Gastroesophageal sphincter (tissue), 4 donors: ENCODE measurements at regions not wholly inside any gene's neighbourhood (a gene's known extent, or its start where the extent isn't known, plus 50 kb on each side); places are given as distances from the start of the nearest gene placed in this dataset.

ENCODE experiments used
- ATAC-seq: fragments of 150-250 bp; one replicate; pipeline ENCODE4 v1.9.1; 2016; ENCODE audit warnings: mild to moderate bottlenecking, moderate library complexity
- H3K27ac ChIP-seq, 4 donors: fragments of 200-600 bp; sonication (generic) in 3 of 4; 1 replicate in 3 of 4; 2 replicates in 1 of 4; pipeline ENCODE4 v1.5.1; 2016 to 2019
- H3K27me3 ChIP-seq: fragments of 200-600 bp; sonication (generic); one replicate; pipeline ENCODE4 v1.5.1; 2019
- H3K36me3 ChIP-seq, 2 donors: fragments of 200-600 bp; sonication (generic); one replicate each; pipeline ENCODE4 v1.5.1; 2019; ENCODE audit warnings: control low read depth in 1 of 2
- H3K4me1 ChIP-seq, 3 donors: fragments of 200-600 bp; sonication (generic); 1 replicate in 2 of 3; 2 replicates in 1 of 3; pipeline ENCODE4 v1.5.1; 2016 to 2019; ENCODE audit warnings: control low read depth in 2 of 3
- H3K4me3 ChIP-seq, 2 donors: fragments of 200-600 bp; sonication (generic); one replicate each; pipeline ENCODE4 v1.5.1; 2019; ENCODE audit warnings: mild to moderate bottlenecking in 1 of 2, moderate library complexity in 1 of 2
- H3K9me3 ChIP-seq, 3 donors: fragments of 200-600 bp; sonication (generic); one replicate each; pipeline ENCODE4 v1.5.1; 2017 to 2019; ENCODE audit warnings: control low read depth in 2 of 3
- EP300 ChIP-seq: sonication (generic); formaldehyde crosslinking; IDR thresholded peaks from one replicate; pipeline ENCODE4 v1.6.1; 2017; ENCODE audit warnings: antibody characterized with exemption, mild to moderate bottlenecking
- POLR2A ChIP-seq, 2 donors: fragments of 450-650 bp; IDR thresholded peaks; one replicate each; pipeline ENCODE4 v1.6.1; 2017; ENCODE audit warnings: antibody characterized with exemption in 2 of 2, mild to moderate bottlenecking in 2 of 2, moderate library complexity in 1 of 2
- POLR2AphosphoS5 ChIP-seq: sonication (generic); formaldehyde crosslinking; IDR thresholded peaks from one replicate; pipeline ENCODE4 v1.6.1; 2017; ENCODE audit warnings: antibody characterized with exemption
- WGBS, 2 donors: methylation state at CpG; one replicate each; pipeline ENCODE4 v1.1.5; 2018; ENCODE audit warnings: low coverage in 1 of 2; 5-methylcytosine and 5-hydroxymethylcytosine counted together
- TF ChIP-seq, protein P1 (sequence below), 4 experiments: fragments of 200-600 bp in 2 of 4; fragments of 450-650 bp in 2 of 4; sonication (generic) in 1 of 4; IDR thresholded peaks; one replicate each; pipeline ENCODE4 v1.5.1; 2017 to 2019; ENCODE audit warnings: antibody characterized with exemption in 4 of 4, mild to moderate bottlenecking in 2 of 4, moderate library complexity in 2 of 4

DNA sequence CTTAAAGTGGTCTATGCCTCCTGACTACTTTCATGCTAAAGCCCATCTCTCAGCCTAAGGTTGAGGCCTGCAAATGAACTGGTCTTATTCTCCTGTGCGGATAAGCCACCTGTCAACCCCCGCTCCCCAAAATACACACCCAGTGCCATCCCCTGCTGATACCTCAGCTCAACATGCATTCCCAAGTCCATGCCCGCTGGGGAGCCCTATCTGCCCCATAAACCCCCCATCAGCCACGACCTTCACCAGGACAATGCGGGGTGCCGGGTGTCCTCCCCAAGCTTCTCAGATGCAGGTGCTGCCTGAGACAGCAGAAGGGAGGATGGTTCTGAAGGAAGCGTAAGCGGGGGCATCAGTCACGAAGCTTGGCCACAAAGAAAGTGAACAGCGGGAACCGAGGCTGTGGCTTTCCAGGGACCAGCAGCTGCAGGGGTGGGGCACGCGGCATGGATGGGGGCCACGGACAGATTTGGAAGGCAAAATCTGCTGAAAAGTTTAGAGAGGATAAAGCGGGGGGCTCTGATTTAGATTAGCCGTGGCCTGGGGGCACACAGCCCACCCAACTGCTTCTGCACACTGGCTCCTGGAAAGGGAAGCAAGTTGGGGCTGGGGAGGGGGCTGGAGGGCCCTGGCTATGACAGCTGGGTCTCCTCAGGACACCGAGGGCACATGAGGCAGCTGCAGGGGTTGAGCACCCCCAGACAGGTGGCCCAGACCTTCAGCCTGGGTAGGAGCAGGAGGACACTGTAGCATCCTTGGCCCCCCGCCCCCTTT, 1391.9 kb downstream of the TBC1D22A start:
- H3K4me3 ChIP-seq, result no peak overlapping the region
- H3K27me3 ChIP-seq, result peaks cover 34% of the 10 kb centered on the region
- H3K9me3 ChIP-seq, result peaks cover 0 to 16% (median 0%) of the 10 kb centered on the region in 3 donors
- no peaks in the 10 kb centered on the region for H3K36me3 ChIP-seq
- H3K27ac ChIP-seq, result no peak overlapping the region
- no peak for TF ChIP-seq EP300
- no peak for TF ChIP-seq POLR2A (IDR thresholded peaks at IDR 0.05)
- TF ChIP-seq, protein P1, sequence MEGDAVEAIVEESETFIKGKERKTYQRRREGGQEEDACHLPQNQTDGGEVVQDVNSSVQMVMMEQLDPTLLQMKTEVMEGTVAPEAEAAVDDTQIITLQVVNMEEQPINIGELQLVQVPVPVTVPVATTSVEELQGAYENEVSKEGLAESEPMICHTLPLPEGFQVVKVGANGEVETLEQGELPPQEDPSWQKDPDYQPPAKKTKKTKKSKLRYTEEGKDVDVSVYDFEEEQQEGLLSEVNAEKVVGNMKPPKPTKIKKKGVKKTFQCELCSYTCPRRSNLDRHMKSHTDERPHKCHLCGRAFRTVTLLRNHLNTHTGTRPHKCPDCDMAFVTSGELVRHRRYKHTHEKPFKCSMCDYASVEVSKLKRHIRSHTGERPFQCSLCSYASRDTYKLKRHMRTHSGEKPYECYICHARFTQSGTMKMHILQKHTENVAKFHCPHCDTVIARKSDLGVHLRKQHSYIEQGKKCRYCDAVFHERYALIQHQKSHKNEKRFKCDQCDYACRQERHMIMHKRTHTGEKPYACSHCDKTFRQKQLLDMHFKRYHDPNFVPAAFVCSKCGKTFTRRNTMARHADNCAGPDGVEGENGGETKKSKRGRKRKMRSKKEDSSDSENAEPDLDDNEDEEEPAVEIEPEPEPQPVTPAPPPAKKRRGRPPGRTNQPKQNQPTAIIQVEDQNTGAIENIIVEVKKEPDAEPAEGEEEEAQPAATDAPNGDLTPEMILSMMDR (IDR thresholded peaks at IDR 0.05), result no peak
- no peak for TF ChIP-seq POLR2AphosphoS5
- 76% methylated on average over 4 to 7 of the region's 18 CpGs for WGBS, 2 donors
- ATAC-seq, result no peak
- no peaks in the 10 kb centered on the region for H3K4me1 ChIP-seq

DNA sequence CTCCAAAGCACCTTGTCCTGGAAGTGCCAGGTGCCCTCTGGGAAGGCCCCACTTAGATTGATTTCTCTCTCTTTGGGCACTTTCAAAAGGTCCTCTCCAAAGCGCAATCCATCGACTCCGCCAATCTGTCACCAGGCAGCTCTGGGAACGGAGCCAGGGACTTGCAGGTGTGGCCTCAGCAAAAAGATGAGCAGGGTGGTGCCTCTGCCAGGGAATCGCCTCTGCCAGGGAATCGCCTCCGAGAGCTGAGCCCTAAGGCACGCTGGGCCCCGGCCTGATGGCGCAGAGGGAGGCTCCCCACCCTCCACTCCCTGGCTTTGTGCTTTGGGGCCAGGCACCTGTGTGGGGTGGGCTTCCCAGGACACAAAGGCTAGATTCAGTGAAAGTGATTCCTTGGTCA, 1391.3 kb downstream of the TBC1D22A start:
- TF ChIP-seq, protein P1 (IDR thresholded peaks at IDR 0.05), result no peak
- TF ChIP-seq EP300, result no peak
- TF ChIP-seq POLR2AphosphoS5, result no peak
- TF ChIP-seq POLR2A (IDR thresholded peaks at IDR 0.05), result no peak
- Histone ChIP-seq H3K9me3 (peaks cover 0 to 16% (median 0%) of the 10 kb centered on the region in 3 donors), H3K27ac (no peak overlapping the region), H3K27me3 (peaks cover 27% of the 10 kb centered on the region), H3K4me1 (no peaks in the 10 kb centered on the region), H3K4me3 (no peak overlapping the region), H3K36me3 (no peaks in the 10 kb centered on the region)
- WGBS, 2 donors, result 71 to 80% methylated on average over 2 to 4 of the region's 10 CpGs
- no peak for ATAC-seq

DNA sequence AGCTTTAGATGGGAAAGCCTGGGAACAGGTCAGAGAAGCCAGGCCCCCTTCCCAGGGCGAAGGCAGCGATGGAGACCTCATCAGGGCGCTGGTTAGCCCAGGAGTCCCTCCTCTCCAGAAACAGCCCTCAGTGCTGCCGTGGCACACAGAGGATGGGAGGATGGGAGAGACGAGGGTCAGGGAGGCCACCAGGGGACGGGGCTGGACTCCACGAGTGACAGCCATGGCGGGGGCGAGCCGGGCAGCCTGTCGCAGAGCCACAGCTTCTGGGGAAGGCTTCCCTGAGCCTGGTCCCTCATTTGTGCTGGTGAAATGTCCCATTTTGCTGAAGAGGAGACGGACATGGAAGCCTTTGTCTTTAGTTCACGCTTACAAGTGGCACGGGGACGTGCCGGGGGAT, 1390.5 kb downstream of the TBC1D22A start:
- TF ChIP-seq POLR2A (IDR thresholded peaks at IDR 0.05) (no peak), POLR2AphosphoS5 (no peak), EP300 (no peak)
- TF ChIP-seq, protein P1 (IDR thresholded peaks at IDR 0.05), result no peak
- 73 to 90% methylated on average over 2 to 7 of the region's 16 CpGs for WGBS, 2 donors
- Histone ChIP-seq H3K4me3 (no peak overlapping the region), H3K9me3 (peaks cover 0 to 10% (median 0%) of the 10 kb centered on the region in 3 donors), H3K4me1 (no peaks in the 10 kb centered on the region), H3K27ac (no peak overlapping the region), H3K36me3 (no peaks in the 10 kb centered on the region), H3K27me3 (peaks cover 30% of the 10 kb centered on the region)
- no peak for ATAC-seq

DNA sequence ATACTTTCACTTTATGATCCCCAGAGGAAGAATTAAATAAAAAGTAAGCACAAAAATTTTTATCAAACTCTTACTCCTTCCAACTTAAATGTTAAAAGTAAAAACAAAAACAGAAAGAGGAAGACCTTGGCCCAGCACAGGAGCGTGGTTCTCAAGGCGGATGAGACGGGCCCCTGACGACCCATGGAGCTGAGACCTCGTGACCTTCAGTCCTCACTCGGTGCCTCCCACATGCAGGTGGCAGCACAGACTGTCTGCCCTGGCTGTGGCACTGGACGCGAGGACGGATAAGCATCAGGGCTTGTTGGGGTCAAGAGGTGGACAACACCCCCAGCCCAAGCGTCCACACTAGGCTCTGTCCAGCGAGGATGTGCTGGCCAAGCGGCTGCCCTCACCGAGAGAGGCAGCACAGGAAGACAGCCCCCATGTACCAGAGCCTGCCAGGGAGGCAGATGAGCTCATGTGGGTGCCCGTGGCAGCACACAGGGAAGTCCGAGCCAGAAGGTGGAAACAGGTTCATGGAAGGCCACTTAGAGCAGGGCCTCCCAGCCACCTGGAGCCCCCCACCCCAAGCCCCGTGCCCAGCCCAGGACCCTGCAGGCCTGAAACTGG, 1389.8 kb downstream of the TBC1D22A start:
- WGBS, 2 donors, result 28% methylated on average over 7 of the region's 16 CpGs; no CpG with 5 or more reads in 1 of the 2 donors
- Histone ChIP-seq H3K4me1 (no peaks in the 10 kb centered on the region), H3K4me3 (no peak overlapping the region), H3K9me3 (peaks cover 0 to 3% (median 0%) of the 10 kb centered on the region in 3 donors), H3K27ac (no peak overlapping the region), H3K36me3 (no peaks in the 10 kb centered on the region), H3K27me3 (peaks cover 35% of the 10 kb centered on the region)
- TF ChIP-seq EP300 (no peak), POLR2A (IDR thresholded peaks at IDR 0.05) (no peak), POLR2AphosphoS5 (no peak)
- TF ChIP-seq, protein P1 (IDR thresholded peaks at IDR 0.05), result no peak
- ATAC-seq, result no peak

DNA sequence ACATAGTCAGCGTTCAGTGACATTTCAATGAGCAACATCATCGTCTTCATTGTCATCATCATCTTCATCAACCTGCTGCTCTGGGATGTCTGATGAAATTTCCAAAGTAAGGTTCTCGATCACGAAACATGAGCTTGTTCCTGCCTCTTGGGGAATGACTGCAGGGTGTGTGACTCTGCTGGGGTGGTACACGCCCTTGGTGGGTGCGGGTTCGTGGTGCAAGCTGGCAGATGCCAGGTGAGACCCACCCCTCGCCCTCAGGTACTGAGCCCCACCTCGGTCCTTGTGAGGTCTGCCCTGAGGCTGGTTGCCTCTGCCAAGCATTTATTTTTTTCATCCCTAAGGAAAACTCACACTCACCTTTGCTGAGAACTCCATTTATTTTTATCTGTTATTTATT, 1389.2 kb downstream of the TBC1D22A start:
- Histone ChIP-seq H3K27ac (no peak overlapping the region), H3K4me3 (no peak overlapping the region), H3K36me3 (no peaks in the 10 kb centered on the region), H3K9me3 (no peaks in the 10 kb centered on the region), H3K4me1 (no peaks in the 10 kb centered on the region), H3K27me3 (peaks cover 41% of the 10 kb centered on the region)
- no peak for TF ChIP-seq EP300
- no peak for TF ChIP-seq POLR2A (IDR thresholded peaks at IDR 0.05)
- TF ChIP-seq, protein P1 (IDR thresholded peaks at IDR 0.05), result no peak
- no peak for TF ChIP-seq POLR2AphosphoS5
- WGBS, 2 donors, result 90 to 93% methylated on average over 4 to 5 of the region's 9 CpGs
- no peak for ATAC-seq
